Globus pallidus (tissue), 1 donor: ENCODE measurements at regions not wholly inside any gene's neighbourhood (a gene's known extent, or its start where the extent isn't known, plus 50 kb on each side); places are given as distances from the start of the nearest gene placed in this dataset.

Source experiments
- DNase-seq: peaks from one replicate; pipeline ENCODE4 v3.0.0-alpha.2; 2015; ENCODE audit warnings: low spot score

DNA sequence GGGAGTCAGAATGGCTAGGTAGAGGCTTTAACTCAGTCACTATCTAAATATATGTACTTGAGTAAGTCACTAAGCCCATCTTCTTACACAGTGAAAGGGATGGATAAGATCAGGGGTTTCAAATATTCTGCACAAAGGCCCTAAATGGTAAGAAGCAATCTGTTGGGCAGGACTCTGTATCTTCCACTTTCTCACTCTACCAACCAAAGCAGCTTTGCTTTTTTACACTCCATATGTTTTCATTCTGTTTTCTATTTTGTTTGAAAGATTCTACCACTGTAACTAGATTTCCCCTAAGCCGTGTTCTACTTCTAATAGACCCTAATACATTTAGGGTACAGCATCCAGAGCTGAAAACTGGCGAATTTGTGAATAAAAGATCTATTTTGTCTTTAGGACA is 477.5 kb upstream of the NMUR2 start:
- DNase-seq = no peak

DNA sequence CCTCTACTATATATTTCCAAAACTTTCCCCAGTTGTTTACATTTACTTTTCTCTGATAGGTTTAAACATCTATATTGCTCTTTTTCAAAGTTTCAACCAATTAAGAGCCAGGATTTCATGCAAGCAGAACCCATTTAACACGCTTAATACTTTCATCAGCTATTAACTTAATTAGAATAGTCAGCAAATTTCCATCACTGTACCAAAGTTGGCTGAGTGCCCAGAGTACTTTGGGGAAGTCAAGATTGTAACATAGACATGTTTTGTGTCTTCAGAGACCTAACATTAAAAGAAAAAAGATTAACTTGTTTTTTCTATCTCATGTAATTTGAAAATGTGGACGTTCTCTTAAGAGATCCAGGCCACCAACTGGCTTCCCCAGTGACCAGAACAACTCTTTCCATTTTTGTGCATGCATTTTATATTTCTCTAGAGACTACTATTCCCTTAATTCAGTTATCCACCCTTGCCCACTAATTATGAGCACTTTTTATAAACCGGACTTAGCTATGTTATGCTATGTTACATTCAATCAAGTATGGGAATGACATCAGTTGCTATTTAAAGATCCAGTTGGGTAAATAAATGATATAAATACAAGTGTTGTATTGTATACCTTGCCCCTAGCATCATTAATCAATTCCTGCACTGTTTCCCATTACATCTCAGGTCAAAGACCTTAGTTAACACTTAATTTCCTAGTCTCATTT is 478.1 kb upstream of the NMUR2 start:
- no peak for DNase-seq

DNA sequence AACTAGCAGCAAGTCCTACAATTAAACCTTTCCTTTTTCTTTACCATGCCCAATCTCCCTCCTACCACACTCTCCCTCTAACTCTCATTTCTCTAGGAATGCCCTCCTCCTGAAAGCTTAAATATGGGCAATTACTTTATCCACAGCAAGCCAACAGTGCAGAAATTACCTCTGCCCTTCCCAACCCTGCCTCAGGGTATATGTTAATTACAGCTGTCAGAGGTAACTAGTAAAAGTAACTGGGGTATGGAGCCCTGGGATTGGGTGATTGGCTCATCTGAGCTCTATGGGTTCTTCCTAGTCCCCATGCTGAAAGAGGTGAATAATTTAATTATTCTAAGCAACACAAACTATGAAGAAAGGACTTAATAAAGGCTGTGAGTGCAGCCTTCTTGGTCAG is 478.9 kb upstream of the NMUR2 start:
- DNase-seq = no peak

DNA sequence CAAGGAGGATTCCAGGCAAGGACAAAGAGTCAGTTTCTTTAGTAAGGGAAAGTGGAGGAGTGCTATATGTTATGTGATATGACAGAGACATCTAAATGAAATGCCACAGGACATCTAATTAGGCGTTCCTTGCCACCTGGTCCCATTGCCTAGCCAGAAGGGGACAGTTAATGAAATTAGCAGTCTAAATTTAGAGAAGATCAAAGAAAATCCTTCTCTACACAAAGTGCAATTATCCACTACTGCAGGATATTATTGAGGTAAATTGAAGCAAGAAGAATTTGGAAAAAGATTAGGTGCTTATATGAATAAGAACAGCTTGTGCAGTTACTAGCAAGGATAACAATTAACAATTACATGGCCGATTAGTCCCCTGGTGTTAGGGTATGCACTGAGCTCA is 495.3 kb upstream of the NMUR2 start:
- no peak for DNase-seq

DNA sequence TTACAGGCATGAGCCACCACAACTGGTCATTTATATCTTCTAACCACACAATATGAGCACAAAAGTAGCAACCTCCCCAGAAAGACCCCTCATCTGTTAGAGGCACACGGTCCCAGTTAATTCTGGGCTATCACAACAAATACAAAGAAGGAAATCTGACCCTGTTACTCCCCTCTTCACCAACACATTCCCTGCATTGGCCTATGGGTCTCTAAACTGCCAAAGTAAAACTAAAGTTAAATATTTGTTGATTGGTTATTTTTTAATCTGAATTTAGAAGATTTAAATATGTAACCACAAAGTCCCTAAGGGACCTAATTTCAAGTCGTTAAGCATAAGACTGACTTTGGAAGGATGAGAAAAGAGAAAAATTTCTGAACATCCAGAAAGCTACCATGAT is 496.7 kb upstream of the NMUR2 start:
- no peak for DNase-seq

DNA sequence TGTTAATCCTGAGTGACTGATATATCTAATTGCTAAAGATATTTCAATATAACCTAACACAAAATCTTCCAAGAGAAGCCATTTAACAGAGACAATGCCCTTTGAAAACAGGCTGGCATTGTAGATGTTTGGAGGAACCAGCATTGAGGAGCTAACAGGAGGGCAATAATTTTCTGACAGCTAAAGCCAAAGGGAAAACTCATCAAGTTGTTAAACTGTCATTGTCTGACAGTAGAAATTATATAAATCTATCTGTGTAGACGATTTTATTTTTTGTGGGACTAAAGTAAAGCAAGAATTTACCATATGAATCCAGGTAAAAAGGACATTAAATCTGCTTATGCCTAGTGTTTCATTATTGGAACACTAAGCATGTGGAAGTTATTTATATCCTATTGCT is 500.2 kb upstream of the NMUR2 start:
- DNase-seq = no peak

DNA sequence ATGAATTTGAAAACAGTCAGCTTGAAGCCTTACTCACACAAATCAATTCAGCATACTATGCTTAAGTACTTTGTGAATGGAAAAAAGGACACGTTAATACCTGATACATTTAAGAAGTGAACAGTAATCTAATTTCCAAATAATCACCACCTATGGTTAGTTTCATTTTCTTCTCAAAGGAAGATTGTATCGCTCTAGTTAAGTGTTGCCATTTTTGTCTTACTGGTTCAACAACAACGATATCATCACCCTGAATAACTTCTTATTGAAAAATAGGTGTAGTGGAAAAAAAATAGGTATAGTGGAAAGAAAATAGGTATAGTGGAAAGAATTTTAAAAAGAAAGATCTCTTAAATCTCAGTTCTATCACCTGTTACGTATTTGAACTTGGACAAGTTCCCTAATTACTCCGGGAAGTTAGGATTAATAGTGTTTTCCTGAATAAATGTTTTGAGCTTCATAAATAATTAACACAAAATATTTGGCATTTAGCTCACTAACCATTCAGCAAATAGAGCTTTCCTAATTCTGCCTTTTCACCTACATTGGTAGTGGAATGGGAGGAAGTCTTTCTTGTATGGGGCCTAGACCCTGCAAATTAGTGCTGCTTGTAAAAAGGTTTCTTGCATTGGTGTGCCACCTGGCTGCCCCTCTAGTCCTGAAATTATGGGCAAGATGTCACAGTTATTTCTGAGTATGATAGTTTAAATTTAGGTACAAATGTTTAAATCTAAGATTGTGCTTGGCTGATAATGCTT is 502.6 kb upstream of the NMUR2 start:
- no peak for DNase-seq

DNA sequence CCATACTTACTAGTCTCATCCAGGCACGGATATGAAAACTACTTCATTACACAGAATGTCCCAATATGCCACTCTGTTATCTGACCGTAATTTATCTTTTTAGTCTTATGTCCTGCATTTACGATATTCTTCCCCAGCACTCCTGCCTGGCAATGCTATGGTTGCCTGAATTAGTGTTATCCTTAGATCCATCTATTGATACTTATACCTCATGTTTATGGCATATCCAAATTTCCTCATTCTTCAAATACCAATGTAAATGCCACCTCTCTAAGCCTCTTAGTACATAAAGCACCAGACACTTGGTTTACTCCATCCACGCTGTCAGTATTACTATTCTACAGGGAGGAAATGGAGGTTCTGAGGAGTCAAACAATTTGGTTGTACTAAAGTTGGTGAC is 507.8 kb upstream of the NMUR2 start:
- DNase-seq = no peak

DNA sequence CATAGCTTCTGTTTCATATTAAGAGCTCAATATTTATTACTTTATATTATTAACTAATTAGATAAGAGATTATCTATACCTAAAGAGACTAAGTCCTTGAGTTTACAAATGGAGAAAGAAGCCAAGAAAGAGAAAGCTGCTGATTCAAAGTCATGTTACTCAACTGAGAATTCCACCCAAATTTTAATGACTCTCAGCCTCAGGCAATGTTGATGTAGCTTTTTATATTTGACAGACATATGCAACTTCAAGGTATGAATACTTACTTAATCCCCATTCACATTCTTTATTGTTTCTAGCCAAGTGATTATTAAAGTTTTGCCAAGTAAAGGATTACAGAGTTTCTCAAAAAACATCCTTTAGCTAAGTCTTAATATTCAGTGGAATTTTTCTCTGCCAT is 527.5 kb upstream of the NMUR2 start:
- no peak for DNase-seq

DNA sequence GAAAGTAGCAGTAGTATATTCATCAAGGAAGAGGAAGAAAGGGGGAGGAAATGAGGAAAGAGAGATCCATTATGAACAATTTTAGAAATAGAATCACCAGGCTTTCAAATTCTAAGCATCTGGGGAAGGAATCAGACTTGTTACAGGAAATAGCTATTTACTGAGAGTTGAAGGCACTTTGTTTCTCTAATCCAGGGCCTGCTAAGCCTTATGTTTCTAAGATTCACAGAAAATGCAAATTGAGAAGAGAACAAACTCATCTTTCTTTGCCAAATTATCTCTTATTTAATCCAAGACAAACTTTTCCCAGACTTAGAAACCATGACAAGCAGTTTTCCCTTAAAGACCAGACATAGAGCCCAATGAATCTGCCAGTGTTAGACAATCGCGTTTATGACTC is 528.0 kb upstream of the NMUR2 start:
- no peak for DNase-seq

DNA sequence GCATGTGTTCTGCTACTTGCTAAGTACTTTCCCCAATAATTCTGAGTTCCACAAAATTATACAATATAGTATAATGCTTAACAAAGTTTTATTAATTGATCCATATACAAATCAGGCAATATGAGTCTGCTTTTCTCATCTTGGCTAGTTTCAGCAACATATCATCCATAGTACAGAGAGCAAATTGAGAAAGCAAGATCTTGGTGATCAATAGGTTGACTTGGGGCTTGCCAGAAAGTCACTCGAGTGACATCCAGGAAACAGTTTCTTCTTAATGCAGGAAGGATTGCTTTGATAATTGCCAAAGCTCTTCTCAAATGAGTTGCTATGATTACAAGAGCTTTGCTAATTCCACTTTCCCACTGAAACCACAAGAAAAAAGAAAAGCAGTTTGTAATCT is 533.6 kb upstream of the NMUR2 start:
- no peak for DNase-seq

DNA sequence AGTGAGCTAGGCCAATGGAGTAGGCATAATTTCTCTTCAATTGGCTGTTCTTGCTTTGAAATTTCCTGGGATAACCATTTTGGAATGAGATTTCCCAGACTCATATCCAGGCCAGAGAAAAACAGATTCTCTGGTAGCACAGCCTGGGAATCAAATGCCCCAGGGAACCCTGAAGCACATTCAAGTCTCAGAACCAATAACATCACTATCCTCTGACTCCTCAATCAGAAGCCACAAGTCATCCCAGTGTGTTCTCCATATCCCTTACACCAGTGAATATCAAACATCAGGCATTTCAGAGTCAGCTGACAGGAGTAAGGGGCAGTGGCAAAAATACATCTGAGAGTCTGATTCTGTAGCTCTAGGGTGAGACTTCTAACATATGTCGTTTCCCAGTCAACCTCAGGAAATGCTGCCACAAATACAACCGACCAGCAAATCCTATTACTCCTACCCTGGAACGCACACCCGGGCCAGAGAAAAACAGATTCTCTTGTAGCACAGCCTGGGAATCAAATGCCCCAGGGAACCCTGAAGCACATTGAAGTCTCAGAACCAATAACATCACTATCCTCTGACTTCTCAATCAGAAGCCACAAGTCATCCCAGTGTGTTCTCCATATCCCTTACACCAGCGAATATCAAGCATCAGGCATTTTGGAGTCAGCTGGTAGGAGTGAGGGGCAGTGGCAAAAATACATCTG is 537.7 kb upstream of the NMUR2 start:
- no peak for DNase-seq

DNA sequence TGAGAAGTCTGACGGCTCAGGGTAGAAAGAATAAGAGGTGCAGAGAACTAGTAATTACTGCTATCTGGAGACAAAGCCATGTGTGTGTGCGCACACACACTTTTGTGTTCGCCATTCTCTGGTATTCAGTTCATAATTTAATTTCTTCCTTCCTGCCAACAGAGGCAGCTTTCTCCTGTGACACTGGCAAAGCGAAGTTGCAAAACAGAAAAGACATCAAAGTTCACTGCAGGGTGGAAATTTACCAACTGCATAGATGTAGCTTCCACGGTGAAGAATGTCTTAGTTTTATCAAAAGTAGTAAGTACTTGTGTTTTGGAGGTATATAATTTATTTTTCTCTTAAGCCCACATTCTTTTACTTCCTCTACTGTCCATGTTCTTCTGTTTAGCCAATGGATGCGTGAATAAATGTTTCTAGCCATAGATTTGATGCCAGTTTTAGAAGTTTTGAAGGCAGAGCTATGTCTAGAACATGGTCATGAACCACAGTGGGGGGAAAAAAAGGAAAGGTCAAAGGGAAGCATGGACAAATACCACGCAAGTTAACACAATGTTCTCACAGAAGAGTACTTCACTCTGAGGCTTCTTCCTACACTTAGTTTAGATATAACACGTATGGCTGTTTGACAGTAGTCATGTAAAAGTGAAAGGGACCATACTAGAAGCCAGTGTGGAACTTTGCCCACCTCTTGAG is 536.5 kb upstream of the GRIA1 start:
- DNase-seq = no peak

DNA sequence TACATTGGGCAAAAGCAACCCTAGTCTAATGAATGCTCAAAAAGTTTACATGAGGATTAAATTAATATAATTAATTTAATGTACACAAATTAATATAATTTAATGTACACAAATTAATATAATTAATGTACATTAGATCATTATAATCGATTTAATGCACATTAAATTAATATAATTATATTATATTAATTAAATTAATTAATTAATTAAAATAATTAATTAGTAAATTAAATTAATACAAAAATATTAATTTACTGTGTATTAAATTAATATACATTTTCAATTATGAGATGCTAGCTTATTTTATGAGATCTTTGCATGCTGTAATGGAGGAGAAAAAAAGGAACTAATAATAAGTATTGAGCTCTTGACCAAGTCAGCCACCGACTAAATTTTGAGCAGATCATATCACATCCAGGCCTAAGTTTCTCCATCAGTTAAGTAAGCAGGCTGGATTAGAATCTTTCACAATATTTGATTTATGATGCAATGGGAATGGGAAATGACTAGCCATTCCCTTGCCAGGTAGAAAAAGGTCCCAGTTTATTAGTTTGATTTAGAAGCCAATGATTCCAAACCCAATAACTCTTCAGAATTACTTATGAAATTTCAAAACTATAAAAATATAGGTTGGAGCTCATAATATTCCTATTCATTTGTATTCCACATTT is 533.4 kb upstream of the GRIA1 start:
- DNase-seq = no peak

DNA sequence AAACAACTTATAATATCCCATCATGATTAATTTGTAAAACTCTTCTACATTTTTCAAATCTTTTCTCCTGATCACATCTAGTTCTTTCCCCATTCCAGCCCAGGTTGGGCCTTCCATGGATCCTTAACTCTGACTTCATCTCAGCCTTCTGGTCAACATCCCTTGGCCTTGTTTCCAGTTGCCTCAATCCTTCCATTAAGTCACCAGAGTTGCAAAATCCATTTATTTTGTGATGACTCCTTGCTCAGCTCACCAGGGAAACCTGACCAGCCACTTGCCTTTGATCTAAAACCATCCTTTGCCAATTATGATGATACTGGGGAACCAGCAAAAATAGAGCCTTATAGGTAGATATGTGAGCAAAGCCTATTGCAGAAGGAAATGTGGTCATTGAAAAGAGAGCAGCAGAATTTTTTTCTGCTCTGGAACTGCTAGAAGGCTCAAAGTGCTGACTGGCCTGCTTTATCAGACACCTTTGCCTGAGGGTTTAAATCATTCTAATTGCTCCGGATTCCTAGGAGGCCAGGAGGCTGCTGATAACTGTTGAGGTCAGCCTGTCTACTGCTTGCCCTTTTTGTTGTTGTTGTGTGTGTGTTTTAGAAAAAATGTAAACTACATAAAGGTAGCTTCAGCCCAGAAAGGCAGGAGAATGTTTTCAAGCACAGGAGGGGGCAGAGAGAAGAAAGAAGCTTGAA is 512.2 kb upstream of the GRIA1 start:
- DNase-seq = no peak

DNA sequence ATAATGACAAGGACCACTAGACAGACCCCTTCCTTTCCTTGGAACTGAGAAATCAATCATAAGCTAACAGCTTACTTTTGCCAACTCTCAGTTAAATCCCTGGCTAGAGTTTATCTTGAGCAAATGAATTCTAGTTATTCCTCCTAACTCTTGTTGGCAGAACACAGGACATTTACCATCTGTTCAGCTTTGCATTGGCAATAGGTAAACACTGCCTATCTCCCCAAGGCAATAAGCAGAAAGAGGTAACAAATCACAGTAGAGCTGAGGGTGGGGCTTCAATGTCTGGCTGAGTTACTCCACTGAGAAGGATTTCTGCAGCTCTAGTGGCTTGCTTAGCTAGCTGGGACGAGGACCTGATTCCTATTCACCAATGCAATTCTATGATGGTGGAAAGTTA is 503.3 kb upstream of the GRIA1 start:
- no peak for DNase-seq

DNA sequence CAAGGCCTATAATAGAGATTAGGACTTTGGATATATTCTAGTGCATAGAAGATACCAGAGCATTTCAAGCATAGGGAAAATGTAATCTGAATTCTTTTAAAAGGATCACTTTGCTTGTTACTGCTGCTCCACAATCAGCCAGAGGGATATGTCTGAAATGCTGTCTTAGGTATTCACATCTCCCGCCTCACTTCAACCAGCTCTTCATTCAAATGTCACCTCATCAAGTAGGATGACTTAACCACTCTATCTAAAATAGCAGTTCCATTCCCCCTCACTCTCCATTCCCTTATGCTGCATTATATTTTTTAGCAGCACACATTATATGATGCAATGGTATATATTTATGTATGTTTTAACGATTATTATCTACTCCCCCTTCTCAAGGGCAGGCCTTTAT is 500.3 kb upstream of the GRIA1 start:
- DNase-seq = no peak

DNA sequence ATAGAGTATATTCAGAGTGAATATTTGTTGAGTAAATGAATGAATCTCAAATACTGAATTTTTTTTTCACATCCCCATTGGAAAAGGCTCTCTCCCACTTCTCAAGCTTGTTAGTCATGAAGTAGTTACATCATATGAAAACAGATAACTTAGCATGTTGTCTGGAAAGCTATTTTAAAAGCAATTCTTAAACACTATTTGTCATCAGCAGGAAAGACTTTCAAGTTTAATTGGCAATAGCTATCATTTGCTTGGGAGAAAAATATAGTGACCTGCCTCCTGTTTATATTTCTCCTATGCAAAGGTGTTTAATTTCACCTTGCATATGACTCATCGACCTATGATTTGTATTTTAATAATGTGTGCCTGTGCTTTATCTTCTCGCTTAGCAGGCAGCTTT is 499.8 kb upstream of the GRIA1 start:
- no peak for DNase-seq

DNA sequence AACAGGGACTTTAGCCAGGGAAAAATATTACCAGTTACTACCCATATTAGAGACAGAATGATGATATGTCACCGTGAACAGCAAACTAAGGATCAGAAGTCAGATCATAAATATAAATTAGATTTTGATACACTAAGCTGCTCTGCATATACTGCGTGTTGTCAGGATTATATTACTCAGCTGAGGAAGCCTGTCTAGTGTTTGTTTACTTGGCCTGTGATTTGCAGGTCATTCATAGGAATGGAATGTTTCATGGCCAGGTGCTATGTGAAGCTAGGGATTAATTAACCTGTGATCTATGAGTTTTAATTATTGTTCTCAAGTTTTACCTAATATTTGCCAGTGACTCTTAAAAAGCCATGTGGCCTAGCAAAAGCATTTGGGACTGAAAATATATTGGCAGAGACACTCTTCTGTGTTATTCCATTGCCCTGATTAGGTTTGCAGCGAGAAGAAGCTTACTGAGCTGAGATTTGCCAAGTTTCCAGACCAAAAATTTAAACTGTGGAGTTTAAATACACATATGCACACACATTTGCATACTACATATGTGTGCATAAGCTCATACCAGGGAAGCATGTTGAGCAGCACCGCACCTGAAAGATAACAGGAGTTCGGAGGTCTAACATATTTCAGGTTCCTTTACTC is 496.3 kb upstream of the GRIA1 start:
- DNase-seq = no peak

DNA sequence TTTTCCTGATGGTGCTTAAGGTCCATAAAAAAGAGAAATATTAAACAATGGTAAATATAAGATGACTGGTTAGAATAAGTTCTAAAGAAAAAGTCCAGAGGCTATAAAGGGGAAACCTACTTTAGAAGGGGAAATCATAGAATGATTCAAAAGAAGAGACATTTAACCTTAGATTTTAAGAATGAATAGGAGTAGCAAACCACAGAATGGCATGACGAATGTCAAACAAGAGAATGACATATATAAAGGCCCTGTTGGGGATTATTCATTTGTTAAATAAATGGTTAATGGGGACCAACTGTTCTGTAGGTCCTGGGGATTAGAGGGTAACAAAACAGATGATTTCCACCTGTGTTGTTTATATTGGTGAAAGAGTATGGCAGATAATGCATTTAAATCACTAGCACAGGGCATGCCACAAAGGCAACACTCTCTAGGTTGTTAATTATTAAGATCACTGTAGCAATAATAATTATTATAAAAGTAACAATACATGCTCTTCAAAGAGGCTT is 495.2 kb upstream of the GRIA1 start:
- DNase-seq = no peak

DNA sequence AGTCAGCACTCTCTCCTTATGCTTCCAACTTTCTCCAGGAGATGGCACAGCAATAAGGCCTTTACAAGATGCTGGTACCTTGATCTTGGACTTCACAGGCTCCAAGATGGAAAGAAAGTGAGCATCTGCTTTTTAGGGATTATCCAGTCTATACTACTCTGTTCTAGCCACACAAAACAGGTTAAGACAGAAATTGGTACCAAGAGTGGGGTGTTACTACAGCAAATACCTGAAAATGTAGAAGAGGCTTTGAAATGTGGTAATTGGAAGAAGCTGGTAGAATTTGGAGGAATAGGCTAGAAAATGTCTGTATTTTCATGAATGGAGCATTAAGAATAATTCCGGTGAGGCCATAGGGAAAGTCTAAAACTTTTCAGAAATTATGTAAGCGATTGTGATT is 484.8 kb upstream of the GRIA1 start:
- DNase-seq = no peak
